ENCODE measurements at regions not wholly inside any gene's neighbourhood (a gene's known extent, or its start where the extent isn't known, plus 50 kb on each side); places are given as distances from the start of the nearest gene placed in this dataset.
A peak's percentile ranks its signal among the peaks of the same experiment; 100 is the strongest.

DNA sequence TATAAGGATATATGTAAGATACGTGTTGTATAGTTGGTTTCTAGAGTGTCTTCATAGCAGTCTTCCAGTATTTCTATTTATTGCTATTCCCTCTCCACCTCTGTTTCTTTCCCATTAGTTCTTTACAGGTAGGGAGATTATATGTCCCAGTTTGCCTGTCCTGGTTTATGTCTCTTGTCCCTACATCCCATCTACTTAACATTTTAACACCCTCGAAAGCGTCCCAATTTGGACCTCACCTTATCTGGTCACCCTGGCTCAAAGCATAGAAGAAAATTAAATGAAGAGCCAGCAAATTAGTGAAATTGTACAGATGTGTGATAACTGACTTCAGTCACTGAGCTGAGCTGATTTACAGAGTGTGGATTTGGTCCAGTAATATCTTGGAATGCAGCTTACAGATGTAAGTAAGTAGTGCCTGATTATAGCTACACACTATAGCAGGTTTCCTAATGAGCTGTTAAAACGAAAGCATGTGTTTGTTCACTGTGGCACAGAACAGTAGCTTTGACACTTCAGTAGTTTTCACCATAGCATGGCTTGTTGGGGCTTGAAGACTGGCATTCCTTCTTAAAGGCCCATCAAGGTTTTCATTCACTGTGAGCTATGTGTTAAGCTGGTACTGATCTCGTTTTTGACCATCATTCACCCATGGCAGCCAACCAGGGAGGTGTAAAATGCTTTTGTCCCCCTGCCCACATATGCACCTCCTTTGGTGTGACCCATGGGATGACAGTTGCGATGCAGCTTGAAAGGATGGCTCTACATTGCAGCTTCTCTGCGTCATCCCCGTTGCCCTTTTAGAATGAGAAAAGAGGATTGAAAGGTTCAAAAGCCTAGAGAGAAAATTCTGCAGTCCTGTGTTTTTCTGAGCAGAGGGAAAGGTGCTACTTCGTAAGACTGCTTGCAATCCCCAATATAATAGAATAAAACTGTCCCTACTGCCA, 192.1 kb upstream of the DMRT1 start:
- no peaks in the 10 kb centered on the region for H3K27me3 Mint-ChIP-seq (ENCODE audit: insufficient read depth, low read depth)
- H3K4me3 ChIP-seq: no peak overlapping the region
- H3K27ac ChIP-seq: no peak overlapping the region
- no peak overlapping the region for H3K27ac Mint-ChIP-seq
- H3K79me2 ChIP-seq (ENCODE audit: low read depth): no peaks in the 10 kb centered on the region
- H3K9ac ChIP-seq: no peak overlapping the region
- H3K4me1 Mint-ChIP-seq: peaks cover 17% of the 10 kb centered on the region
- H4K20me1 ChIP-seq (ENCODE audit: low read depth): peaks cover 4% of the 10 kb centered on the region
- no peak overlapping the region for H3K4me3 Mint-ChIP-seq
- H3K36me3 ChIP-seq: no peaks in the 10 kb centered on the region
- H2AFZ ChIP-seq (replicated peaks): no peak overlapping the region
- peaks cover 20% of the 10 kb centered on the region for H3K4me1 ChIP-seq
- TF ChIP-seq CTCF (IDR thresholded peaks at IDR 0.05) (no peak), EZH2 (IDR thresholded peaks at IDR 0.05) (no peak), EZH2phosphoT487 (IDR thresholded peaks at IDR 0.05) (no peak)
- H3K4me2 ChIP-seq: peak overlapping the region; percentile 25
- no peaks in the 10 kb centered on the region for H3K9me3 Mint-ChIP-seq
- H3K36me3 Mint-ChIP-seq: no peaks in the 10 kb centered on the region
- H3F3A ChIP-seq (ENCODE audit: low read depth): no peaks in the 10 kb centered on the region
- no peak for DNase-seq (ENCODE audit: low spot score)
- H3K9me3 ChIP-seq (ENCODE audit: low read depth): no peaks in the 10 kb centered on the region
- no peaks in the 10 kb centered on the region for H3K27me3 ChIP-seq

GRCh38 chr9:650362-650761, 191.1 kb upstream of the DMRT1 start:
- no peaks in the 10 kb centered on the region for H3K9me3 ChIP-seq (ENCODE audit: low read depth)
- H4K20me1 ChIP-seq (ENCODE audit: low read depth): peaks cover 4% of the 10 kb centered on the region
- peak; percentile 23 for DNase-seq (ENCODE audit: low spot score)
- no peaks in the 10 kb centered on the region for H3F3A ChIP-seq (ENCODE audit: low read depth)
- no peaks in the 10 kb centered on the region for H3K36me3 Mint-ChIP-seq
- TF ChIP-seq EZH2 (IDR thresholded peaks at IDR 0.05) (no peak), EZH2phosphoT487 (IDR thresholded peaks at IDR 0.05) (no peak), CTCF (IDR thresholded peaks at IDR 0.05) (no peak)
- no peak overlapping the region for H3K27ac ChIP-seq
- H3K79me2 ChIP-seq (ENCODE audit: low read depth): no peaks in the 10 kb centered on the region
- H3K4me2 ChIP-seq: no peak overlapping the region
- no peaks in the 10 kb centered on the region for H3K27me3 ChIP-seq
- H3K27ac Mint-ChIP-seq: peak overlapping the region; percentile 26
- peak overlapping the region; percentile 38 for H3K4me3 Mint-ChIP-seq
- H3K36me3 ChIP-seq: no peaks in the 10 kb centered on the region
- no peak overlapping the region for H2AFZ ChIP-seq (replicated peaks)
- H3K4me1 Mint-ChIP-seq: peaks cover 17% of the 10 kb centered on the region
- peaks cover 3% of the 10 kb centered on the region for H3K27me3 Mint-ChIP-seq (ENCODE audit: insufficient read depth, low read depth)
- H3K4me3 ChIP-seq: no peak overlapping the region
- H3K9me3 Mint-ChIP-seq: no peaks in the 10 kb centered on the region
- peaks cover 20% of the 10 kb centered on the region for H3K4me1 ChIP-seq
- H3K9ac ChIP-seq: no peak overlapping the region

DNA sequence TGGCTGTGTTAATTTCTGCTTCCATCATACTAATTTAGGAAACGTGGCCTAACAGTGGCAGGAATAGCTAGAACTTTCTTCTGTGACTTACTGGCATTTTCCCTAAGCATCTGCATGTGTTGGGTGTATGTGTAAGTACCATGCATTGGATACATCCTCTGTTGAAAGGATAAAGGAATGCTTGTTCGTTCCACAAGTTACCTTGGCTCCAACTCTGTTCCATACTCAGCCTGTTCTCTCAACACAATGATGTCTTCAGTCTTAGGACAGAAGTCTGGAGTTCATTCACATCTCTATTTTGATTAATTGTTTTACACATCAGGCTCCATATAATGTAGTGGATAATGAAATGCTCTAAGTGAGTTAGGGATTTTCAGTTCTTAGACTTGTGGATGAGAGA, 190.1 kb upstream of the DMRT1 start:
- Histone ChIP-seq H3K36me3 (no peaks in the 10 kb centered on the region), H3K27me3 (no peaks in the 10 kb centered on the region), H3K4me1 (peaks cover 20% of the 10 kb centered on the region), H4K20me1 (ENCODE audit: low read depth) (peaks cover 4% of the 10 kb centered on the region), H3K79me2 (ENCODE audit: low read depth) (no peaks in the 10 kb centered on the region), H3K9ac (no peak overlapping the region), H3K4me2 (no peak overlapping the region), H3K4me3 (no peak overlapping the region), H3K9me3 (ENCODE audit: low read depth) (no peaks in the 10 kb centered on the region), H3K27ac (no peak overlapping the region), H2AFZ (replicated peaks) (no peak overlapping the region), H3F3A (ENCODE audit: low read depth) (no peaks in the 10 kb centered on the region)
- Mint-ChIP-seq H3K4me3 (no peak overlapping the region), H3K27ac (no peak overlapping the region), H3K4me1 (peaks cover 17% of the 10 kb centered on the region), H3K36me3 (no peaks in the 10 kb centered on the region), H3K27me3 (ENCODE audit: insufficient read depth, low read depth) (peaks cover 3% of the 10 kb centered on the region), H3K9me3 (no peaks in the 10 kb centered on the region)
- no peak for DNase-seq (ENCODE audit: low spot score)
- TF ChIP-seq EZH2 (IDR thresholded peaks at IDR 0.05): no peak
- TF ChIP-seq EZH2phosphoT487 (IDR thresholded peaks at IDR 0.05): no peak
- TF ChIP-seq CTCF (IDR thresholded peaks at IDR 0.05): no peak
